NOMO-1 treated with DMSO at 0.1 percent for 48 hours (cell line): ENCODE measurements at regions not wholly inside any gene's neighbourhood (a gene's known extent, or its start where the extent isn't known, plus 50 kb on each side); places are given as distances from the start of the nearest gene placed in this dataset.

Experiments
- DNase-seq: peaks from one replicate; lab custom pipeline; 2025; ENCODE audit not compliant: unreplicated experiment; lab: John Stamatoyannopoulos, UW

GRCh38 chr11:23232652-23233051 is 372.4 kb upstream of the CCDC179 start:
- no peak for DNase-seq

- no peak for DNase-seq
Observed at GRCh38 chr11:23233075-23233474, 372.8 kb upstream of the CCDC179 start.

GRCh38 chr11:23236826-23237555 is 376.7 kb upstream of the CCDC179 start:
- DNase-seq, result no peak

- no peak for DNase-seq
Observed at GRCh38 chr11:23252426-23252825, 392.2 kb upstream of the CCDC179 start.

- no peak for DNase-seq
Observed at GRCh38 chr11:23257088-23257487, 396.8 kb upstream of the CCDC179 start.

GRCh38 chr11:23257556-23257955 is 397.3 kb upstream of the CCDC179 start:
- DNase-seq, result no peak

- DNase-seq, result no peak
Observed at GRCh38 chr11:23263466-23263865, 403.2 kb upstream of the CCDC179 start.

- DNase-seq, result no peak
Observed at GRCh38 chr11:23272095-23272494, 411.8 kb upstream of the CCDC179 start.

- no peak for DNase-seq
Observed at GRCh38 chr11:23278121-23278520, 417.8 kb upstream of the CCDC179 start.

- no peak for DNase-seq
Observed at GRCh38 chr11:23280088-23280487, 419.8 kb upstream of the CCDC179 start.

GRCh38 chr11:23283666-23284065 is 423.4 kb upstream of the CCDC179 start:
- no peak for DNase-seq

- no peak for DNase-seq
Observed at GRCh38 chr11:23284631-23285030, 424.4 kb upstream of the CCDC179 start.

GRCh38 chr11:23288003-23288783 is 427.9 kb upstream of the CCDC179 start:
- DNase-seq, result no peak

GRCh38 chr11:23295241-23295640 is 435.0 kb upstream of the CCDC179 start:
- DNase-seq, result no peak

- DNase-seq, result no peak
Observed at GRCh38 chr11:23308041-23308440, 447.8 kb upstream of the CCDC179 start.

GRCh38 chr11:23310276-23310675 is 450.0 kb upstream of the CCDC179 start:
- DNase-seq, result no peak

GRCh38 chr11:23311986-23312940 is 452.0 kb upstream of the CCDC179 start:
- no peak for DNase-seq

GRCh38 chr11:23313001-23313400 is 452.7 kb upstream of the CCDC179 start:
- DNase-seq, result no peak

GRCh38 chr11:23314162-23314561 is 453.9 kb upstream of the CCDC179 start:
- DNase-seq, result no peak

GRCh38 chr11:23315286-23315685 is 455.0 kb upstream of the CCDC179 start:
- DNase-seq, result no peak

- DNase-seq, result no peak
Observed at GRCh38 chr11:23317816-23318215, 457.5 kb upstream of the CCDC179 start.
